ENCODE measurements at regions not wholly inside any gene's neighbourhood (a gene's known extent, or its start where the extent isn't known, plus 50 kb on each side); places are given as distances from the start of the nearest gene placed in this dataset.

DNA sequence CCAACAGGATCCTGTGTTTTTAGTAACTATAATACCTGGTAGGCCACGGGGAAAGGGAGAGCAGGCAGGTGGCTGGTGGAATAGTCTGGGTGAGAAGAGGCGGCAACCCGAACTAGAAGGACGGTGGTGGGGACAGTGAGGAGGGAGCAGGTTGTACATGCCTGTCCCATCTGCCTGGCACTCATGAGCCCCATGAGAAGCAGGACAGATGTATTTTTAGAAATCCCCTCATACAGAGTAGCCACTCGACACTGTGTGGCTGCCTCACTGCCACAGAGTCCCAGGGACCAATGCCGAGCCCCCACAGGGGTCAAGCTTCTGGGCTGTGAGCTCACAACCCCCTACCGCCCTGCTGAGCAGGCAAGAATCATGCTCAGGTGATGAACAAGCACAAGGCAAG is 136.6 kb downstream of the SEC61B start:
- no peaks in the 10 kb centered on the region for H3K9me2 ChIP-seq (replicated peaks; ENCODE audit: low read depth, low read length)
- no peaks in the 10 kb centered on the region for H3F3A ChIP-seq (ENCODE audit: low read depth)
- TF ChIP-seq, protein P1, sequence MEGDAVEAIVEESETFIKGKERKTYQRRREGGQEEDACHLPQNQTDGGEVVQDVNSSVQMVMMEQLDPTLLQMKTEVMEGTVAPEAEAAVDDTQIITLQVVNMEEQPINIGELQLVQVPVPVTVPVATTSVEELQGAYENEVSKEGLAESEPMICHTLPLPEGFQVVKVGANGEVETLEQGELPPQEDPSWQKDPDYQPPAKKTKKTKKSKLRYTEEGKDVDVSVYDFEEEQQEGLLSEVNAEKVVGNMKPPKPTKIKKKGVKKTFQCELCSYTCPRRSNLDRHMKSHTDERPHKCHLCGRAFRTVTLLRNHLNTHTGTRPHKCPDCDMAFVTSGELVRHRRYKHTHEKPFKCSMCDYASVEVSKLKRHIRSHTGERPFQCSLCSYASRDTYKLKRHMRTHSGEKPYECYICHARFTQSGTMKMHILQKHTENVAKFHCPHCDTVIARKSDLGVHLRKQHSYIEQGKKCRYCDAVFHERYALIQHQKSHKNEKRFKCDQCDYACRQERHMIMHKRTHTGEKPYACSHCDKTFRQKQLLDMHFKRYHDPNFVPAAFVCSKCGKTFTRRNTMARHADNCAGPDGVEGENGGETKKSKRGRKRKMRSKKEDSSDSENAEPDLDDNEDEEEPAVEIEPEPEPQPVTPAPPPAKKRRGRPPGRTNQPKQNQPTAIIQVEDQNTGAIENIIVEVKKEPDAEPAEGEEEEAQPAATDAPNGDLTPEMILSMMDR (conservative IDR thresholded peaks at IDR 0.05; ENCODE audit: low read length), result no peak
- no peak for TF ChIP-seq EZH2phosphoT487 (IDR thresholded peaks at IDR 0.05; ENCODE audit: borderline replicate concordance)
- H3K4me1 ChIP-seq (ENCODE audit: insufficient read depth, low read length, poor library complexity, severe bottlenecking), result no peaks in the 10 kb centered on the region
- H3K4me3 ChIP-seq (ENCODE audit: low read length, poor library complexity, severe bottlenecking), result no peak overlapping the region
- no peaks in the 10 kb centered on the region for H4K20me1 ChIP-seq (ENCODE audit: insufficient read depth, low read length, poor library complexity, severe bottlenecking)
- no peaks in the 10 kb centered on the region for H3K79me2 ChIP-seq (ENCODE audit: insufficient read depth, low read length)
- no peaks in the 10 kb centered on the region for H3K36me3 ChIP-seq (ENCODE audit: insufficient read depth, low read length)
- H2AFZ ChIP-seq (ENCODE audit: low read length), result no peak overlapping the region
- no peak overlapping the region for H3K9ac ChIP-seq (ENCODE audit: low read depth, low read length, poor library complexity, severe bottlenecking)
- H3K4me2 ChIP-seq (ENCODE audit: low read depth, low read length, poor library complexity, severe bottlenecking), result no peak overlapping the region
- no peaks in the 10 kb centered on the region for H3K9me3 ChIP-seq (ENCODE audit: insufficient read depth, low read depth, low read length)
- no peaks in the 10 kb centered on the region for H3K27me3 ChIP-seq (ENCODE audit: insufficient read depth, low read length, poor library complexity, severe bottlenecking)

DNA sequence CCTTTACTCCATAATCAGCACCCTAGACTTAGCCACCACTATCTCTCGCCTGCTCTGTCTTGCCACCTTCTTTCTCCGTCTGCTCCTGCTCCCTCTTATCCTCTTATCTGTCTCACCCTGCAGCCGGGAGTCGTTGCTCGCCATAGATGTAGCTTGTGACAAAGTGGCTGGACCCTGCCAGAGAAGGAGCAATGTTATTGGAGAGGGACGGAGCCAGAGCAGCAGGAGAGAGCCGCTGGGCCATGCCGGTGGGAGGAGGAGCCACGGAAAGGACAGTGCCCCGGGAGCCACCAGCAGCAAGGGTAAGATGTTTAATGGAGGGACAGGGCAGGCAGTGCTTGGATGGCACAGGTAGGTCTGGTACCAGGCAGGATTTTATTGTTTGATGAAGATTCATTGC is 137.3 kb downstream of the SEC61B start:
- H3F3A ChIP-seq (ENCODE audit: low read depth), result no peaks in the 10 kb centered on the region
- no peaks in the 10 kb centered on the region for H3K4me1 ChIP-seq (ENCODE audit: insufficient read depth, low read length, poor library complexity, severe bottlenecking)
- no peak overlapping the region for H3K4me3 ChIP-seq (ENCODE audit: low read length, poor library complexity, severe bottlenecking)
- no peaks in the 10 kb centered on the region for H3K27me3 ChIP-seq (ENCODE audit: insufficient read depth, low read length, poor library complexity, severe bottlenecking)
- H3K9ac ChIP-seq (ENCODE audit: low read depth, low read length, poor library complexity, severe bottlenecking), result no peak overlapping the region
- no peak overlapping the region for H2AFZ ChIP-seq (ENCODE audit: low read length)
- no peaks in the 10 kb centered on the region for H3K36me3 ChIP-seq (ENCODE audit: insufficient read depth, low read length)
- H3K9me2 ChIP-seq (replicated peaks; ENCODE audit: low read depth, low read length), result no peaks in the 10 kb centered on the region
- TF ChIP-seq, protein P1 (conservative IDR thresholded peaks at IDR 0.05; ENCODE audit: low read length), result no peak
- no peak for TF ChIP-seq EZH2phosphoT487 (IDR thresholded peaks at IDR 0.05; ENCODE audit: borderline replicate concordance)
- H3K4me2 ChIP-seq (ENCODE audit: low read depth, low read length, poor library complexity, severe bottlenecking), result no peak overlapping the region
- no peaks in the 10 kb centered on the region for H3K9me3 ChIP-seq (ENCODE audit: insufficient read depth, low read depth, low read length)
- no peaks in the 10 kb centered on the region for H4K20me1 ChIP-seq (ENCODE audit: insufficient read depth, low read length, poor library complexity, severe bottlenecking)
- H3K79me2 ChIP-seq (ENCODE audit: insufficient read depth, low read length), result no peaks in the 10 kb centered on the region

DNA sequence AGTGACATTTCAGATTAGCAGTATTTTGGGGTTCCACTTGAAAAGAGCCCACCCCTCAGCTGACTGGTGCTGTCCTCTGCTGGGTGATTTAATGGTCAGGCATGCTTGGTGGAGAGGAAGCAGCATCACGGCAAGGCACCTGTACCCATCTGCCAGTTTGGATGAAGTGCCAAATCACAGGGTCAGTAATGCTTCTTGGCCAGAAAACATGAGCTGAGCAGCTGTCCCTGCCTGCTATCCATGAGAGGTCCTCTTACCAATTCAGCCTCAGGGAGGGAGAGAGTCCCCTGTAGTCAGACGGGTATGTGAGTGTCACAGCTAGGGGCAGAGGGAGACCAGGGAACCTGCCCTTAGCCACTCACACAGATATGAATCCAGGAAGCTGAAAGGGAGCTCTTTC is 137.9 kb downstream of the SEC61B start:
- H3K79me2 ChIP-seq (ENCODE audit: insufficient read depth, low read length), result no peaks in the 10 kb centered on the region
- no peaks in the 10 kb centered on the region for H4K20me1 ChIP-seq (ENCODE audit: insufficient read depth, low read length, poor library complexity, severe bottlenecking)
- TF ChIP-seq, protein P1 (conservative IDR thresholded peaks at IDR 0.05; ENCODE audit: low read length), result no peak
- TF ChIP-seq EZH2phosphoT487 (IDR thresholded peaks at IDR 0.05; ENCODE audit: borderline replicate concordance), result no peak
- no peak overlapping the region for H3K4me2 ChIP-seq (ENCODE audit: low read depth, low read length, poor library complexity, severe bottlenecking)
- no peaks in the 10 kb centered on the region for H3K9me3 ChIP-seq (ENCODE audit: insufficient read depth, low read depth, low read length)
- no peaks in the 10 kb centered on the region for H3K9me2 ChIP-seq (replicated peaks; ENCODE audit: low read depth, low read length)
- no peak overlapping the region for H3K9ac ChIP-seq (ENCODE audit: low read depth, low read length, poor library complexity, severe bottlenecking)
- H3K4me3 ChIP-seq (ENCODE audit: low read length, poor library complexity, severe bottlenecking), result no peak overlapping the region
- H2AFZ ChIP-seq (ENCODE audit: low read length), result no peak overlapping the region
- no peaks in the 10 kb centered on the region for H3K36me3 ChIP-seq (ENCODE audit: insufficient read depth, low read length)
- no peaks in the 10 kb centered on the region for H3K4me1 ChIP-seq (ENCODE audit: insufficient read depth, low read length, poor library complexity, severe bottlenecking)
- H3K27me3 ChIP-seq (ENCODE audit: insufficient read depth, low read length, poor library complexity, severe bottlenecking), result no peaks in the 10 kb centered on the region
- H3F3A ChIP-seq (ENCODE audit: low read depth), result no peaks in the 10 kb centered on the region
